ENCODE measurements at regions not wholly inside any gene's neighbourhood (a gene's known extent, or its start where the extent isn't known, plus 50 kb on each side); places are given as distances from the start of the nearest gene placed in this dataset.

DNA sequence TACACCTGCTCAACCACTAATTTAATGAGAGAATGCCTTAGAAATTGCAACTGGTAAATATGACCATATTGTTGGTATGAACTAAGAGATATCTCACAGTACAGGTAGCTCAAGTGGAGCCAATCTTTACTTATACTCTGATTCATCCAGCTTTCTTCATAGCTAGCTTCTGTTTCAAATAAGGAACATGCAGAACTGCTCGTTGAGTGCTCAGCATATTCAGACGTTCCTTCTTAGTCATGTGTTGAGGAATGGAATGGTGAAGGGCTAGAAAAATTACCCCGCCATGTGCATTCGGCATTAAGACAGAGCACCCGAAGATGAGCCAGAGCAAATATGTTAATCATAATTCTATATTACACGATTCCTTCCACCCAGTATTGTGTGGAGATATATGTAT is 144.0 kb upstream of the VRK2 start:
- TF ChIP-seq POLR2AphosphoS5 (IDR thresholded peaks at IDR 0.05): no peak
- no peak for TF ChIP-seq CTCF (IDR thresholded peaks at IDR 0.05)
- TF ChIP-seq EP300 (IDR thresholded peaks at IDR 0.05): no peak
- no peak for TF ChIP-seq POLR2A (IDR thresholded peaks at IDR 0.05)
